ENCODE measurements at regions not wholly inside any gene's neighbourhood (a gene's known extent, or its start where the extent isn't known, plus 50 kb on each side); places are given as distances from the start of the nearest gene placed in this dataset.

DNA sequence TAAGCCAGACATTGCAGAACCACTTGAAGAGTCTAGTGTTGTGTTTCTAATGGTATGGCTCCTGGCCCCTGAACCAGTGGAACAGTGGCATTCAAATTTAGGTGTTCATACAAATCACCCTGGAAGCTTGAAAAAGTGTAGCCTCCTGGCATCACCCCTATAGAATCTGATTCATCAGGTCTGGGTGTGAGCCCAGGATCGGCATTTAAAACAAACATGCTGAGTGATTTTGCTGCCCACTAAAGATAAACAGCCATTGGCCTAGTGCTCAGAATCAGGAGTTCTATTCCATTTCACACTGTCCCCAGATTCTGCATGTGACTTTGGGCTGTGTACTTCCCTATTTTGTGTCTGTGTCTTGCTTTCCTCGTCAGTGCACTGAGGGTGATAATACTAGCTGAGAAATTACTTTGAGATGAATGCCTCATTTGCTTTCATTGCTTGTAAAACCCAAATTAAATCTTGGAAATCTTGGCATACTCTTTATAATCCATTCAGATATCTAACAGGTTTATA is 241.5 kb upstream of the CLINT1 start:
- intact Hi-C loops (cut with DNase I): no loop called here
- WGBS, 2 donors: 25 to 39% methylated on average over 2 of the region's 2 CpGs
- Histone ChIP-seq H3K4me3 (no peak overlapping the region), H3K4me1 (no peaks in the 10 kb centered on the region), H3K27ac (no peak overlapping the region), H3K27me3 (no peaks in the 10 kb centered on the region), H3K9me3 (no peaks in the 10 kb centered on the region), H3K36me3 (no peaks in the 10 kb centered on the region)
- no peak for DNase-seq
- TF ChIP-seq, protein P1, sequence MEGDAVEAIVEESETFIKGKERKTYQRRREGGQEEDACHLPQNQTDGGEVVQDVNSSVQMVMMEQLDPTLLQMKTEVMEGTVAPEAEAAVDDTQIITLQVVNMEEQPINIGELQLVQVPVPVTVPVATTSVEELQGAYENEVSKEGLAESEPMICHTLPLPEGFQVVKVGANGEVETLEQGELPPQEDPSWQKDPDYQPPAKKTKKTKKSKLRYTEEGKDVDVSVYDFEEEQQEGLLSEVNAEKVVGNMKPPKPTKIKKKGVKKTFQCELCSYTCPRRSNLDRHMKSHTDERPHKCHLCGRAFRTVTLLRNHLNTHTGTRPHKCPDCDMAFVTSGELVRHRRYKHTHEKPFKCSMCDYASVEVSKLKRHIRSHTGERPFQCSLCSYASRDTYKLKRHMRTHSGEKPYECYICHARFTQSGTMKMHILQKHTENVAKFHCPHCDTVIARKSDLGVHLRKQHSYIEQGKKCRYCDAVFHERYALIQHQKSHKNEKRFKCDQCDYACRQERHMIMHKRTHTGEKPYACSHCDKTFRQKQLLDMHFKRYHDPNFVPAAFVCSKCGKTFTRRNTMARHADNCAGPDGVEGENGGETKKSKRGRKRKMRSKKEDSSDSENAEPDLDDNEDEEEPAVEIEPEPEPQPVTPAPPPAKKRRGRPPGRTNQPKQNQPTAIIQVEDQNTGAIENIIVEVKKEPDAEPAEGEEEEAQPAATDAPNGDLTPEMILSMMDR (IDR thresholded peaks at IDR 0.05): no peak
- TF ChIP-seq POLR2A (IDR thresholded peaks at IDR 0.05): no peak

GRCh38 chr5:158099571-158100105 is 240.7 kb upstream of the CLINT1 start:
- TF ChIP-seq, protein P1 (IDR thresholded peaks at IDR 0.05): no peak
- TF ChIP-seq POLR2A (IDR thresholded peaks at IDR 0.05): no peak
- Histone ChIP-seq H3K27me3 (no peaks in the 10 kb centered on the region), H3K36me3 (no peaks in the 10 kb centered on the region), H3K4me1 (no peaks in the 10 kb centered on the region), H3K4me3 (no peak overlapping the region), H3K27ac (no peak overlapping the region), H3K9me3 (no peaks in the 10 kb centered on the region)
- DNase-seq: no peak
- WGBS, 2 donors: 85 to 86% methylated on average over 12 of the region's 12 CpGs
- intact Hi-C loops (cut with DNase I): no loop called here

- Histone ChIP-seq H3K27ac (no peak overlapping the region), H3K4me1 (no peaks in the 10 kb centered on the region), H3K4me3 (no peak overlapping the region), H3K36me3 (no peaks in the 10 kb centered on the region), H3K27me3 (no peaks in the 10 kb centered on the region), H3K9me3 (no peaks in the 10 kb centered on the region)
- no peak for TF ChIP-seq POLR2A (IDR thresholded peaks at IDR 0.05)
- TF ChIP-seq, protein P1 (IDR thresholded peaks at IDR 0.05): no peak
- DNase-seq: no peak
- 97 to 100% methylated on average over 1 of the region's 1 CpG for WGBS, 2 donors
- intact Hi-C loops (cut with DNase I): no loop called here
Measured at GRCh38 chr5:158096835-158097234, 237.9 kb upstream of the CLINT1 start.

GRCh38 chr5:158086856-158087255 is 227.9 kb upstream of the CLINT1 start:
- no peak for TF ChIP-seq POLR2A (IDR thresholded peaks at IDR 0.05)
- TF ChIP-seq, protein P1 (IDR thresholded peaks at IDR 0.05): no peak
- intact Hi-C loops (cut with DNase I): no loop called here
- Histone ChIP-seq H3K27ac (no peak overlapping the region), H3K4me1 (peaks cover 0 to 37% (median 13%) of the 10 kb centered on the region in 3 donors), H3K36me3 (no peaks in the 10 kb centered on the region), H3K27me3 (no peaks in the 10 kb centered on the region), H3K9me3 (no peaks in the 10 kb centered on the region), H3K4me3 (no peak overlapping the region)
- 45 to 56% methylated on average over 3 of the region's 3 CpGs for WGBS, 2 donors
- DNase-seq: no peak

GRCh38 chr5:158084292-158084691 is 225.3 kb upstream of the CLINT1 start:
- 18 to 34% methylated on average over 4 of the region's 4 CpGs for WGBS, 2 donors
- no peak for TF ChIP-seq POLR2A (IDR thresholded peaks at IDR 0.05)
- TF ChIP-seq, protein P1 (IDR thresholded peaks at IDR 0.05): no peak
- Histone ChIP-seq H3K4me3 (no peak overlapping the region), H3K9me3 (no peaks in the 10 kb centered on the region), H3K36me3 (no peaks in the 10 kb centered on the region), H3K27me3 (no peaks in the 10 kb centered on the region), H3K27ac (peak overlapping the region in 1 of 4 donors; percentile 39), H3K4me1 (peaks cover 0 to 37% (median 13%) of the 10 kb centered on the region in 3 donors)
- intact Hi-C loops (cut with DNase I): no loop called here
- DNase-seq: no peak
